Liver (tissue), 8 donors: ENCODE measurements at regions not wholly inside any gene's neighbourhood (a gene's known extent, or its start where the extent isn't known, plus 50 kb on each side); places are given as distances from the start of the nearest gene placed in this dataset.

ENCODE experiments used
- DNase-seq: peaks from one replicate; pipeline ENCODE4 v3.0.0-alpha.2; 2017; ENCODE audit warnings: low spot score
- H3K27ac ChIP-seq, 2 donors: one replicate each; pipeline ENCODE4 v1.7.0; 2013; ENCODE audit warnings: inconsistent platforms in 2 of 2, low read length in 2 of 2, control low read depth in 1 of 2, low read depth in 1 of 2, mild to moderate bottlenecking in 1 of 2
- H3K27me3 ChIP-seq, 4 donors: one replicate each; pipeline versions ENCODE4 v1.6.1 to v1.7.0; 2013; ENCODE audit warnings: low read length in 3 of 4, inconsistent platforms in 1 of 4, mild to moderate bottlenecking in 1 of 4, moderate library complexity in 1 of 4; ENCODE audit not compliant: control insufficient read depth in 4 of 4, insufficient read depth in 4 of 4
- H3K36me3 ChIP-seq, 4 donors: one replicate each; pipeline versions ENCODE4 v1.6.1 to v1.7.0; 2013; ENCODE audit warnings: low read length in 3 of 4, mild to moderate bottlenecking in 3 of 4, low read depth in 1 of 4, moderate library complexity in 1 of 4; ENCODE audit not compliant: control insufficient read depth in 4 of 4, insufficient read depth in 3 of 4
- H3K4me1 ChIP-seq, 4 donors: one replicate each; pipeline versions ENCODE4 v1.6.1 to v1.7.0; 2013; ENCODE audit warnings: low read length in 3 of 4, mild to moderate bottlenecking in 3 of 4, moderate library complexity in 1 of 4; ENCODE audit not compliant: control insufficient read depth in 4 of 4, insufficient read depth in 4 of 4
- H3K4me3 ChIP-seq, 3 donors: one replicate each; pipeline versions ENCODE4 v1.6.1 to v1.7.0; 2013; ENCODE audit warnings: low read length in 3 of 3, control low read depth in 1 of 3, low read depth in 1 of 3, mild to moderate bottlenecking in 1 of 3
- H3K9ac ChIP-seq, 2 donors: one replicate each; pipeline ENCODE4 v1.7.0; 2013; ENCODE audit warnings: low read length in 2 of 2, mild to moderate bottlenecking in 2 of 2, moderate library complexity in 2 of 2, control low read depth in 1 of 2, low read depth in 1 of 2
- H3K9me3 ChIP-seq, 4 donors: one replicate each; pipeline versions ENCODE4 v1.6.1 to v1.7.0; 2013; ENCODE audit warnings: low read length in 3 of 4; ENCODE audit not compliant: control insufficient read depth in 4 of 4
- CTCF ChIP-seq: fragments of 150-350 bp; IDR thresholded peaks from 2 replicates; pipeline ENCODE4 v1.5.1; 2017; ENCODE audit warnings: improper control_type of control experiment, low read depth, low read length; ENCODE audit not compliant: missing input control
- EGR1 ChIP-seq, 2 donors: IDR thresholded peaks; 2 replicates each; pipeline ENCODE4 v1.6.1; 2016 to 2018; ENCODE audit warnings: antibody characterized with exemption in 2 of 2, low read depth in 2 of 2
- FOXA1 ChIP-seq: IDR thresholded peaks from 2 replicates; pipeline ENCODE4 v1.6.1; 2016; ENCODE audit warnings: antibody characterized with exemption
- FOXA2 ChIP-seq: IDR thresholded peaks from 2 replicates; pipeline ENCODE4 v1.6.1; 2016; ENCODE audit warnings: antibody characterized with exemption
- GABPA ChIP-seq, 2 donors: IDR thresholded peaks in 1 of 2; conservative IDR thresholded peaks in 1 of 2; 2 replicates each; pipeline ENCODE4 v1.6.1; 2016; ENCODE audit warnings: antibody characterized with exemption in 2 of 2, mild to moderate bottlenecking in 1 of 2, moderate library complexity in 1 of 2
- HNF4A ChIP-seq, 2 donors: conservative IDR thresholded peaks; 2 replicates each; pipeline ENCODE4 v1.6.1; 2016; ENCODE audit warnings: antibody characterized with exemption in 2 of 2, mild to moderate bottlenecking in 2 of 2
- HNF4G ChIP-seq: IDR thresholded peaks from 2 replicates; pipeline ENCODE4 v1.6.1; 2016; ENCODE audit warnings: antibody characterized with exemption
- JUND ChIP-seq, 2 donors: IDR thresholded peaks; 2 replicates each; pipeline ENCODE4 v1.6.1; 2016; ENCODE audit warnings: antibody characterized with exemption in 2 of 2
- MAX ChIP-seq: IDR thresholded peaks from 2 replicates; pipeline ENCODE4 v1.6.1; 2016; ENCODE audit warnings: antibody characterized with exemption
- NR2F2 ChIP-seq: IDR thresholded peaks from 2 replicates; pipeline ENCODE4 v1.6.1; 2016; ENCODE audit warnings: antibody characterized with exemption
- RAD21 ChIP-seq, 2 donors: IDR thresholded peaks; 2 replicates each; pipeline ENCODE4 v1.6.1; 2016; ENCODE audit warnings: antibody characterized with exemption in 2 of 2, mild to moderate bottlenecking in 2 of 2
- RXRA ChIP-seq, 2 donors: IDR thresholded peaks; 2 replicates each; pipeline ENCODE4 v1.6.1; 2017 to 2018; ENCODE audit warnings: antibody characterized with exemption in 2 of 2, mild to moderate bottlenecking in 1 of 2
- SP1 ChIP-seq: IDR thresholded peaks from 2 replicates; pipeline ENCODE4 v1.6.1; 2018; ENCODE audit warnings: antibody characterized with exemption, mild to moderate bottlenecking
- TAF1 ChIP-seq: conservative IDR thresholded peaks from 2 replicates; pipeline ENCODE4 v1.6.1; 2016; ENCODE audit warnings: antibody characterized with exemption, mild to moderate bottlenecking
- YY1 ChIP-seq: IDR thresholded peaks from 2 replicates; pipeline ENCODE4 v1.6.1; 2016; ENCODE audit warnings: antibody characterized with exemption, mild to moderate bottlenecking
- WGBS: extraction: QIAGEN DNeasy Blood & Tissue Kit; methylation state at CpG from one replicate; pipeline ENCODE4 v1.1.7; 2013; 5-methylcytosine and 5-hydroxymethylcytosine counted together
- TF ChIP-seq, protein P1 (sequence below): IDR thresholded peaks from 2 replicates; pipeline ENCODE4 v1.6.1; 2016; ENCODE audit warnings: antibody characterized with exemption
- TF ChIP-seq, protein P2 (sequence below): IDR thresholded peaks from 2 replicates; pipeline ENCODE4 v1.6.1; 2016; ENCODE audit warnings: antibody characterized with exemption, mild to moderate bottlenecking
- TF ChIP-seq, protein P3 (sequence below): IDR thresholded peaks from 2 replicates; pipeline ENCODE4 v1.6.1; 2016; ENCODE audit warnings: antibody characterized with exemption
- donor health status: healthy.
- donor health status: healthy.
- donor health status: healthy.
- donor health status: healthy.
- donor health status: healthy.

GRCh38 chr12:107526555-107527180 lies 158.9 kb upstream of the PWP1 start:
- no peak for DNase-seq
- no peaks in the 10 kb centered on the region for H3K36me3 ChIP-seq
- no peaks in the 10 kb centered on the region for H3K27me3 ChIP-seq
- TF ChIP-seq SP1 (no peak), FOXA1 (no peak), GABPA (IDR thresholded peaks at IDR 0.05 in 1 of 2, conservative IDR thresholded peaks at IDR 0.05 in 1 of 2) (no peak), TAF1 (no peak), NR2F2 (no peak), FOXA2 (no peak), EGR1 (IDR thresholded peaks at IDR 0.05; ENCODE audit: low read depth in 2 of 2) (no peak), RAD21 (IDR thresholded peaks at IDR 0.05) (no peak), MAX (no peak), RXRA (IDR thresholded peaks at IDR 0.05) (no peak), JUND (IDR thresholded peaks at IDR 0.05) (no peak), CTCF (no peak), YY1 (no peak), HNF4G (no peak), HNF4A (conservative IDR thresholded peaks at IDR 0.05) (no peak)
- TF ChIP-seq, protein P1, sequence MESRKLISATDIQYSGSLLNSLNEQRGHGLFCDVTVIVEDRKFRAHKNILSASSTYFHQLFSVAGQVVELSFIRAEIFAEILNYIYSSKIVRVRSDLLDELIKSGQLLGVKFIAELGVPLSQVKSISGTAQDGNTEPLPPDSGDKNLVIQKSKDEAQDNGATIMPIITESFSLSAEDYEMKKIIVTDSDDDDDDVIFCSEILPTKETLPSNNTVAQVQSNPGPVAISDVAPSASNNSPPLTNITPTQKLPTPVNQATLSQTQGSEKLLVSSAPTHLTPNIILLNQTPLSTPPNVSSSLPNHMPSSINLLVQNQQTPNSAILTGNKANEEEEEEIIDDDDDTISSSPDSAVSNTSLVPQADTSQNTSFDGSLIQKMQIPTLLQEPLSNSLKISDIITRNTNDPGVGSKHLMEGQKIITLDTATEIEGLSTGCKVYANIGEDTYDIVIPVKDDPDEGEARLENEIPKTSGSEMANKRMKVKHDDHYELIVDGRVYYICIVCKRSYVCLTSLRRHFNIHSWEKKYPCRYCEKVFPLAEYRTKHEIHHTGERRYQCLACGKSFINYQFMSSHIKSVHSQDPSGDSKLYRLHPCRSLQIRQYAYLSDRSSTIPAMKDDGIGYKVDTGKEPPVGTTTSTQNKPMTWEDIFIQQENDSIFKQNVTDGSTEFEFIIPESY: no peak
- TF ChIP-seq, protein P2, sequence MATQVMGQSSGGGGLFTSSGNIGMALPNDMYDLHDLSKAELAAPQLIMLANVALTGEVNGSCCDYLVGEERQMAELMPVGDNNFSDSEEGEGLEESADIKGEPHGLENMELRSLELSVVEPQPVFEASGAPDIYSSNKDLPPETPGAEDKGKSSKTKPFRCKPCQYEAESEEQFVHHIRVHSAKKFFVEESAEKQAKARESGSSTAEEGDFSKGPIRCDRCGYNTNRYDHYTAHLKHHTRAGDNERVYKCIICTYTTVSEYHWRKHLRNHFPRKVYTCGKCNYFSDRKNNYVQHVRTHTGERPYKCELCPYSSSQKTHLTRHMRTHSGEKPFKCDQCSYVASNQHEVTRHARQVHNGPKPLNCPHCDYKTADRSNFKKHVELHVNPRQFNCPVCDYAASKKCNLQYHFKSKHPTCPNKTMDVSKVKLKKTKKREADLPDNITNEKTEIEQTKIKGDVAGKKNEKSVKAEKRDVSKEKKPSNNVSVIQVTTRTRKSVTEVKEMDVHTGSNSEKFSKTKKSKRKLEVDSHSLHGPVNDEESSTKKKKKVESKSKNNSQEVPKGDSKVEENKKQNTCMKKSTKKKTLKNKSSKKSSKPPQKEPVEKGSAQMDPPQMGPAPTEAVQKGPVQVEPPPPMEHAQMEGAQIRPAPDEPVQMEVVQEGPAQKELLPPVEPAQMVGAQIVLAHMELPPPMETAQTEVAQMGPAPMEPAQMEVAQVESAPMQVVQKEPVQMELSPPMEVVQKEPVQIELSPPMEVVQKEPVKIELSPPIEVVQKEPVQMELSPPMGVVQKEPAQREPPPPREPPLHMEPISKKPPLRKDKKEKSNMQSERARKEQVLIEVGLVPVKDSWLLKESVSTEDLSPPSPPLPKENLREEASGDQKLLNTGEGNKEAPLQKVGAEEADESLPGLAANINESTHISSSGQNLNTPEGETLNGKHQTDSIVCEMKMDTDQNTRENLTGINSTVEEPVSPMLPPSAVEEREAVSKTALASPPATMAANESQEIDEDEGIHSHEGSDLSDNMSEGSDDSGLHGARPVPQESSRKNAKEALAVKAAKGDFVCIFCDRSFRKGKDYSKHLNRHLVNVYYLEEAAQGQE: no peak
- TF ChIP-seq, protein P3, sequence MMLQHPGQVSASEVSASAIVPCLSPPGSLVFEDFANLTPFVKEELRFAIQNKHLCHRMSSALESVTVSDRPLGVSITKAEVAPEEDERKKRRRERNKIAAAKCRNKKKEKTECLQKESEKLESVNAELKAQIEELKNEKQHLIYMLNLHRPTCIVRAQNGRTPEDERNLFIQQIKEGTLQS: no peak
- H3K9ac ChIP-seq: no peak overlapping the region
- H3K27ac ChIP-seq: no peak overlapping the region
- WGBS: 93% methylated on average over 3 of the region's 3 CpGs
- H3K4me3 ChIP-seq: no peak overlapping the region
- H3K9me3 ChIP-seq: no peaks in the 10 kb centered on the region
- peaks cover 6 to 25% (median 22%) of the 10 kb centered on the region in 4 donors for H3K4me1 ChIP-seq
